ENCODE measurements at regions not wholly inside any gene's neighbourhood (a gene's known extent, or its start where the extent isn't known, plus 50 kb on each side); places are given as distances from the start of the nearest gene placed in this dataset.

DNA sequence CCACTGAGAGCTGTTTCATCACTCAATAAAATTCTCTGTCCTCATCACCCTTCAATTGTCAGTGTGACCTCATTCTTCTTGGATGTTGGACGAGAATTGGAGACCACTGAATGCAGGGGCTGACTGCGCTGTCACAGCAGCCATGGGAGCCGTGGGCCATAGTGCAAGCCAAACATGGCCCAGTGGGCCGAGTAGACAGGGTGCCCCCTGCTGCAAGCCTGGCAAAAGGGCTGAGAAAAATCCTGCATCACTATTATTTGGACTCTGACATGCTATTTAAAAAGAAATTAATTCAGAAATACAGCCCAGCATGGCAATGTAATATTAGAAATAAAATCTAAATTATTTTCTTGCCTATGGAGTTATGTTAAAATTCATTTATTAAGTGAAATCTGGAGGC, 67.8 kb upstream of the FAM98A start:
- no peak overlapping the region for H3K27ac ChIP-seq (ENCODE audit: extremely low read depth, low read depth, low read length)
- no peaks in the 10 kb centered on the region for H3K4me1 ChIP-seq (ENCODE audit: control insufficient read depth, insufficient read depth, low read length)
- H3K36me3 ChIP-seq (ENCODE audit: control insufficient read depth in 2 of 2, insufficient read depth in 1 of 2, low read length in 2 of 2): no peaks in the 10 kb centered on the region
- no peak overlapping the region for H3K4me3 ChIP-seq (ENCODE audit: low read depth, low read length)
- CTCF ChIA-PET: no interaction called here
- POLR2A ChIA-PET: no interaction called here
- no peaks in the 10 kb centered on the region for H3K9me3 ChIP-seq (ENCODE audit: control insufficient read depth, insufficient read depth, low read depth, low read length)
- TF ChIP-seq ZBTB7A (tag by site-specific recombination; IDR thresholded peaks at IDR 0.05; ENCODE audit: low read depth) (no peak), SP3 (tag by site-specific recombination; IDR thresholded peaks at IDR 0.05) (no peak)

DNA sequence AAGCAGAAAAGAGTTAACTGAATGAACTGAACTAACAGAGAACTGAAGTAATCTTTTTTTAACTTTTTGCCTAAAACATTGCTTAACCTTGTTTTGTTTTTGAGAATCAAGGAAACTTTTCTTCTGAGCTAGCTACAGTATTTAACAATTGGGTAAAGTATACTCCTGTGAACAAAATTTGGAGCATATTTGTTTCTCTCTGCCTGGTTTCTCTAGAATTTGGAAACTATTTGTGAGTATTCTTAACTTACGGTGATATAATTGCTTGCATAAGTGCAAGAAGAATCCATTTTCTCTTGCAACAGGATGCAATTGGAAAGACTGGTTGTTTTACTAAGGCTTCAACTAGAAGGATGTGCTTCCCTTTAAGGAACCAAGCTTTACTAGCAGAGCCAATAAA, 65.9 kb upstream of the FAM98A start:
- no peaks in the 10 kb centered on the region for H3K36me3 ChIP-seq (ENCODE audit: control insufficient read depth in 2 of 2, insufficient read depth in 1 of 2, low read length in 2 of 2)
- no peak overlapping the region for H3K4me3 ChIP-seq (ENCODE audit: low read depth, low read length)
- TF ChIP-seq, protein P1, sequence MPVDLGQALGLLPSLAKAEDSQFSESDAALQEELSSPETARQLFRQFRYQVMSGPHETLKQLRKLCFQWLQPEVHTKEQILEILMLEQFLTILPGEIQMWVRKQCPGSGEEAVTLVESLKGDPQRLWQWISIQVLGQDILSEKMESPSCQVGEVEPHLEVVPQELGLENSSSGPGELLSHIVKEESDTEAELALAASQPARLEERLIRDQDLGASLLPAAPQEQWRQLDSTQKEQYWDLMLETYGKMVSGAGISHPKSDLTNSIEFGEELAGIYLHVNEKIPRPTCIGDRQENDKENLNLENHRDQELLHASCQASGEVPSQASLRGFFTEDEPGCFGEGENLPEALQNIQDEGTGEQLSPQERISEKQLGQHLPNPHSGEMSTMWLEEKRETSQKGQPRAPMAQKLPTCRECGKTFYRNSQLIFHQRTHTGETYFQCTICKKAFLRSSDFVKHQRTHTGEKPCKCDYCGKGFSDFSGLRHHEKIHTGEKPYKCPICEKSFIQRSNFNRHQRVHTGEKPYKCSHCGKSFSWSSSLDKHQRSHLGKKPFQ (tag by site-specific recombination; IDR thresholded peaks at IDR 0.05): no peak
- TF ChIP-seq ZNF146 (tag by site-specific recombination; IDR thresholded peaks at IDR 0.05) (no peak), ZNF654 (tag by site-specific recombination; IDR thresholded peaks at IDR 0.05; ENCODE audit: low read depth) (no peak), SETDB1 (IDR thresholded peaks at IDR 0.05; ENCODE audit: insufficient read length, low read length) (peak; percentile 89), ZNF837 (tag by site-specific recombination; IDR thresholded peaks at IDR 0.05) (no peak), HOXD13 (CRISPR knock-in tag; IDR thresholded peaks at IDR 0.05; ENCODE audit: borderline replicate concordance) (no peak), WT1 (tag by site-specific recombination; IDR thresholded peaks at IDR 0.05) (no peak), ZNF274 (IDR thresholded peaks at IDR 0.05; ENCODE audit: low read length) (no peak), ZNF274 (tag by site-specific recombination; IDR thresholded peaks at IDR 0.05; ENCODE audit: borderline replicate concordance) (no peak), ZBTB1 (tag by site-specific recombination; IDR thresholded peaks at IDR 0.05) (no peak), HOXC10 (CRISPR knock-in tag; IDR thresholded peaks at IDR 0.05) (no peak), ZNF132 (tag by site-specific recombination; IDR thresholded peaks at IDR 0.05; ENCODE audit: borderline replicate concordance) (no peak), ZBTB17 (tag by site-specific recombination; IDR thresholded peaks at IDR 0.05) (no peak), ZNF626 (tag by site-specific recombination; IDR thresholded peaks at IDR 0.05) (0 out of 2 replicates have a peak, but pooled peaks have one; percentile 57), MZF1 (tag by site-specific recombination; IDR thresholded peaks at IDR 0.05; ENCODE audit: borderline replicate concordance) (no peak), ZNF48 (tag by site-specific recombination; IDR thresholded peaks at IDR 0.05) (no peak)
- TF ChIP-seq, protein P2, sequence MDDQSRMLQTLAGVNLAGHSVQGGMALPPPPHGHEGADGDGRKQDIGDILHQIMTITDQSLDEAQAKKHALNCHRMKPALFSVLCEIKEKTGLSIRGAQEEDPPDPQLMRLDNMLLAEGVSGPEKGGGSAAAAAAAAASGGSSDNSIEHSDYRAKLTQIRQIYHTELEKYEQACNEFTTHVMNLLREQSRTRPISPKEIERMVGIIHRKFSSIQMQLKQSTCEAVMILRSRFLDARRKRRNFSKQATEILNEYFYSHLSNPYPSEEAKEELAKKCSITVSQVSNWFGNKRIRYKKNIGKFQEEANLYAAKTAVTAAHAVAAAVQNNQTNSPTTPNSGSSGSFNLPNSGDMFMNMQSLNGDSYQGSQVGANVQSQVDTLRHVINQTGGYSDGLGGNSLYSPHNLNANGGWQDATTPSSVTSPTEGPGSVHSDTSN (CRISPR knock-in tag; IDR thresholded peaks at IDR 0.05): no peak
- TF ChIP-seq, protein P3, sequence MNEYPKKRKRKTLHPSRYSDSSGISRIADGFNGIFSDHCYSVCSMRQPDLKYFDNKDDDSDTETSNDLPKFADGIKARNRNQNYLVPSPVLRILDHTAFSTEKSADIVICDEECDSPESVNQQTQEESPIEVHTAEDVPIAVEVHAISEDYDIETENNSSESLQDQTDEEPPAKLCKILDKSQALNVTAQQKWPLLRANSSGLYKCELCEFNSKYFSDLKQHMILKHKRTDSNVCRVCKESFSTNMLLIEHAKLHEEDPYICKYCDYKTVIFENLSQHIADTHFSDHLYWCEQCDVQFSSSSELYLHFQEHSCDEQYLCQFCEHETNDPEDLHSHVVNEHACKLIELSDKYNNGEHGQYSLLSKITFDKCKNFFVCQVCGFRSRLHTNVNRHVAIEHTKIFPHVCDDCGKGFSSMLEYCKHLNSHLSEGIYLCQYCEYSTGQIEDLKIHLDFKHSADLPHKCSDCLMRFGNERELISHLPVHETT (tag by site-specific recombination; IDR thresholded peaks at IDR 0.05): no peak
- TF ChIP-seq, protein P4, sequence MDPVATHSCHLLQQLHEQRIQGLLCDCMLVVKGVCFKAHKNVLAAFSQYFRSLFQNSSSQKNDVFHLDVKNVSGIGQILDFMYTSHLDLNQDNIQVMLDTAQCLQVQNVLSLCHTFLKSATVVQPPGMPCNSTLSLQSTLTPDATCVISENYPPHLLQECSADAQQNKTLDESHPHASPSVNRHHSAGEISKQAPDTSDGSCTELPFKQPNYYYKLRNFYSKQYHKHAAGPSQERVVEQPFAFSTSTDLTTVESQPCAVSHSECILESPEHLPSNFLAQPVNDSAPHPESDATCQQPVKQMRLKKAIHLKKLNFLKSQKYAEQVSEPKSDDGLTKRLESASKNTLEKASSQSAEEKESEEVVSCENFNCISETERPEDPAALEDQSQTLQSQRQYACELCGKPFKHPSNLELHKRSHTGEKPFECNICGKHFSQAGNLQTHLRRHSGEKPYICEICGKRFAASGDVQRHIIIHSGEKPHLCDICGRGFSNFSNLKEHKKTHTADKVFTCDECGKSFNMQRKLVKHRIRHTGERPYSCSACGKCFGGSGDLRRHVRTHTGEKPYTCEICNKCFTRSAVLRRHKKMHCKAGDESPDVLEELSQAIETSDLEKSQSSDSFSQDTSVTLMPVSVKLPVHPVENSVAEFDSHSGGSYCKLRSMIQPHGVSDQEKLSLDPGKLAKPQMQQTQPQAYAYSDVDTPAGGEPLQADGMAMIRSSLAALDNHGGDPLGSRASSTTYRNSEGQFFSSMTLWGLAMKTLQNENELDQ (tag by site-specific recombination; IDR thresholded peaks at IDR 0.05; ENCODE audit: low read depth): no peak
- H3K9me3 ChIP-seq (ENCODE audit: control insufficient read depth, insufficient read depth, low read depth, low read length): no peaks in the 10 kb centered on the region
- no peak overlapping the region for H3K27ac ChIP-seq (ENCODE audit: extremely low read depth, low read depth, low read length)
- POLR2A ChIA-PET: no interaction called here
- CTCF ChIA-PET: no interaction called here
- no peaks in the 10 kb centered on the region for H3K4me1 ChIP-seq (ENCODE audit: control insufficient read depth, insufficient read depth, low read length)

All from HEK293 (cell line).